Smooth muscle cell (in vitro differentiated cells): ENCODE measurements at regions not wholly inside any gene's neighbourhood (a gene's known extent, or its start where the extent isn't known, plus 50 kb on each side); places are given as distances from the start of the nearest gene placed in this dataset.

Experiments
- DNase-seq: peaks from one replicate; lab custom pipeline; 2025; ENCODE audit not compliant: unreplicated experiment; lab: John Stamatoyannopoulos, UW
- H2AFZ ChIP-seq: fragments of 200-600 bp; sonication (generic); 2 replicates; pipeline ENCODE4 v1.6.0; 2016; ENCODE audit warnings: antibody characterized with exemption, low read depth, mild to moderate bottlenecking
- H3F3A ChIP-seq: fragments of 200-600 bp; sonication (generic); 2 replicates; pipeline ENCODE4 v1.6.0; 2017; ENCODE audit warnings: antibody characterized with exemption, low read depth
- H3K27ac ChIP-seq: fragments of 200-600 bp; sonication (generic); 2 replicates; pipeline ENCODE4 v1.5.1; 2016; ENCODE audit warnings: low read depth, mild to moderate bottlenecking
- H3K27me3 ChIP-seq: fragments of 200-600 bp; sonication (generic); 2 replicates; pipeline ENCODE4 v1.6.1; 2016; ENCODE audit warnings: low read depth, mild to moderate bottlenecking
- H3K36me3 ChIP-seq: fragments of 200-600 bp; sonication (generic); 2 replicates; pipeline ENCODE4 v1.5.1; 2016; ENCODE audit warnings: low read depth
- H3K4me1 ChIP-seq: fragments of 200-600 bp; sonication (generic); 2 replicates; pipeline ENCODE4 v1.5.1; 2016; ENCODE audit warnings: low read depth
- H3K4me2 ChIP-seq: fragments of 200-600 bp; sonication (generic); 2 replicates; pipeline ENCODE4 v1.6.0; 2016; ENCODE audit warnings: mild to moderate bottlenecking
- H3K4me3 ChIP-seq: fragments of 200-600 bp; sonication (generic); 2 replicates; pipeline ENCODE4 v1.5.1; 2016; ENCODE audit warnings: mild to moderate bottlenecking
- H3K79me2 ChIP-seq: fragments of 200-600 bp; sonication (generic); 2 replicates; pipeline ENCODE4 v1.6.0; 2016; ENCODE audit warnings: low read depth, mild to moderate bottlenecking
- H3K9ac ChIP-seq: fragments of 200-600 bp; sonication (generic); 2 replicates; pipeline ENCODE4 v1.6.0; 2016; ENCODE audit warnings: low read depth
- H3K9me3 ChIP-seq: fragments of 200-600 bp; sonication (generic); replicated peaks from 2 replicates; pipeline ENCODE4 v1.5.1; 2016; ENCODE audit warnings: low read depth
- H4K20me1 ChIP-seq: fragments of 200-600 bp; sonication (generic); 2 replicates; pipeline ENCODE4 v1.6.0; 2016; ENCODE audit warnings: low read depth
- WGBS: methylation state at CpG from one replicate; pipeline ENCODE4 v1.1.7; 2016; ENCODE audit warnings: low lambda C conversion rate; 5-methylcytosine and 5-hydroxymethylcytosine counted together
- TF ChIP-seq, protein P1 (sequence below): fragments of 200-600 bp; sonication (generic); IDR thresholded peaks from 2 replicates; pipeline ENCODE4 v1.5.1; 2017; ENCODE audit warnings: borderline replicate concordance, mild to moderate bottlenecking, antibody characterized with exemption; ENCODE audit not compliant: insufficient read depth, poor library complexity, severe bottlenecking

DNA sequence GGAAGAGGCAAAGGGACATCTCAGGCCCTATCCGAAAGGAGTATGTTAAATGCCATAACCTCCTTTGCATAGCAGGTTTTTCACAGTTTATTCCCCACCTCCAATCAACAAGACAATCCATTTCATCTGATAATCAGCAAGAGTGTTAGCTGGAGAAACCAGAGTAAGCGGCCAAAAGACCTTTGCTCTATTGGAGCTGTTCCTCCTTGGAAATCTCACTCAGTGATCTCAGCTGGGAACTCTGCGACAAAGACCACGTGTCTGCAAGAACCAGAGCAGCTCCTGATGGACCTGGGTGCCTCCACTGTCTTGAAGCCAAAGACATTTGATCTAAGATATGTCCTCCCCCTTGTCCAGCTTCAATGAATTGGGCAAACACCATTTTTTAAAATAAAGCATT lies 241.0 kb downstream of the SEC61B start:
- no peaks in the 10 kb centered on the region for H3K79me2 ChIP-seq
- H4K20me1 ChIP-seq = no peaks in the 10 kb centered on the region
- no peak for DNase-seq
- no peak overlapping the region for H2AFZ ChIP-seq
- H3K4me1 ChIP-seq = no peaks in the 10 kb centered on the region
- no peaks in the 10 kb centered on the region for H3K27me3 ChIP-seq
- no peaks in the 10 kb centered on the region for H3K36me3 ChIP-seq
- no peak overlapping the region for H3K4me3 ChIP-seq
- 86% methylated on average over 4 of the region's 4 CpGs for WGBS
- H3F3A ChIP-seq = no peaks in the 10 kb centered on the region
- H3K9me3 ChIP-seq = no peaks in the 10 kb centered on the region
- H3K4me2 ChIP-seq = no peak overlapping the region
- no peak overlapping the region for H3K9ac ChIP-seq
- TF ChIP-seq, protein P1, sequence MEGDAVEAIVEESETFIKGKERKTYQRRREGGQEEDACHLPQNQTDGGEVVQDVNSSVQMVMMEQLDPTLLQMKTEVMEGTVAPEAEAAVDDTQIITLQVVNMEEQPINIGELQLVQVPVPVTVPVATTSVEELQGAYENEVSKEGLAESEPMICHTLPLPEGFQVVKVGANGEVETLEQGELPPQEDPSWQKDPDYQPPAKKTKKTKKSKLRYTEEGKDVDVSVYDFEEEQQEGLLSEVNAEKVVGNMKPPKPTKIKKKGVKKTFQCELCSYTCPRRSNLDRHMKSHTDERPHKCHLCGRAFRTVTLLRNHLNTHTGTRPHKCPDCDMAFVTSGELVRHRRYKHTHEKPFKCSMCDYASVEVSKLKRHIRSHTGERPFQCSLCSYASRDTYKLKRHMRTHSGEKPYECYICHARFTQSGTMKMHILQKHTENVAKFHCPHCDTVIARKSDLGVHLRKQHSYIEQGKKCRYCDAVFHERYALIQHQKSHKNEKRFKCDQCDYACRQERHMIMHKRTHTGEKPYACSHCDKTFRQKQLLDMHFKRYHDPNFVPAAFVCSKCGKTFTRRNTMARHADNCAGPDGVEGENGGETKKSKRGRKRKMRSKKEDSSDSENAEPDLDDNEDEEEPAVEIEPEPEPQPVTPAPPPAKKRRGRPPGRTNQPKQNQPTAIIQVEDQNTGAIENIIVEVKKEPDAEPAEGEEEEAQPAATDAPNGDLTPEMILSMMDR = no peak
- no peak overlapping the region for H3K27ac ChIP-seq

DNA sequence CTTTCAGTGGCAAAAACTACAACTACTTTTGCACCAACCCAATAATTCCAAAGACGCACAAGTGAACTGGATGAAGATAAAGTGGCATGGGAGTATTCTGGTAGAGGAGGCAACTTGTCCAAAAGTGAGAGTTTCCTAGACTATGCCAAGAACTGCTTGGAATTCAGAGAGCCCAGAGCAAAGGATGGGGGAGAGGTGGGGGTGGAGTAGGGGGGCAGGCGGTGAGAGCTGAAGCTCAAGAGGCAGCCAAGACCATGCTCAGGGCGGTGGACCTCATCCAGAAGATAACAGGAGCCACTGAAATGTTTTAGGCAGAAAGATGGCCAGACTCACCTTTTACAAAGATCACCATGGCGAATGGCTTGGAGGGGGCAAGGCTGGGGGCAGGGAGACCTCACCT lies 242.5 kb downstream of the SEC61B start:
- H3K9me3 ChIP-seq = no peaks in the 10 kb centered on the region
- H3K27ac ChIP-seq = no peak overlapping the region
- 95% methylated on average over 4 of the region's 4 CpGs for WGBS
- no peaks in the 10 kb centered on the region for H3K4me1 ChIP-seq
- H3K4me3 ChIP-seq = no peak overlapping the region
- no peak for DNase-seq
- H3K79me2 ChIP-seq = no peaks in the 10 kb centered on the region
- H2AFZ ChIP-seq = no peak overlapping the region
- no peaks in the 10 kb centered on the region for H3K36me3 ChIP-seq
- TF ChIP-seq, protein P1 = no peak
- H3F3A ChIP-seq = no peaks in the 10 kb centered on the region
- no peaks in the 10 kb centered on the region for H4K20me1 ChIP-seq
- H3K27me3 ChIP-seq = no peaks in the 10 kb centered on the region
- H3K4me2 ChIP-seq = no peak overlapping the region
- no peak overlapping the region for H3K9ac ChIP-seq

DNA sequence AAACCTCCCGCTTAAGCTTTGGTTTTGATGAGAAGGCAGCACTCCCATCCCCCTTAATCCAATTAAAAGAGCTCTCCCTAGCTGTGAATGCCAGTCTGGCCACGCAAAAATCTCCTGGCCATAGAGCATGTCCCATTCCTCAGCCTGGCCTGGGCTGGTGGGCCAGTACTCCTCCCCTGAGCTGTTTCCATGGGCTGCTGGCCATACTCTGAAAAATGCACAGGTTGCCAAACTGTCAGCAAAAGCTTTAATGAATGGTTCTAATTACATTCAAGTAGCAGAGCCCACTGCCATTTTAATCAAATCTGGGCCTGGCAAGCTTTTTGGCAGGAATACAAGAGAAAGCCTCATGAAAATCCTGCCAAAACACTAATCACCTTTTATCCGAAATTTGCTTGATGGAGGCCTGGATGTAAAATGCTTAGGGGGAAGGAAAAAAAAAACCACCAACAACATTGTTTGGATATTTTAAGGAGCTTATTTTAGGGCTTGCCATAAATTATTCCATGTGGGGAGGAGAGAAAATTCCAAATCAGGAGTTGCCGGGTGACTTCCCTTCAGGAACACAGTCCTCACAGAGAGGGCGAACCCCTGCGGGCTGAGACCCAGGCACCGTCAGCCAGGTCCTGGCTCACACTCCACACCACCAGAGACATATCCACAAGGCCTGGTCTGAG lies 243.3 kb downstream of the SEC61B start:
- H2AFZ ChIP-seq = no peak overlapping the region
- H3F3A ChIP-seq = no peaks in the 10 kb centered on the region
- no peak for DNase-seq
- H3K27ac ChIP-seq = no peak overlapping the region
- H3K79me2 ChIP-seq = no peaks in the 10 kb centered on the region
- no peaks in the 10 kb centered on the region for H4K20me1 ChIP-seq
- no peak overlapping the region for H3K9ac ChIP-seq
- no peak overlapping the region for H3K4me2 ChIP-seq
- H3K27me3 ChIP-seq = no peaks in the 10 kb centered on the region
- WGBS = 87% methylated on average over 7 of the region's 7 CpGs
- H3K4me1 ChIP-seq = no peaks in the 10 kb centered on the region
- no peaks in the 10 kb centered on the region for H3K9me3 ChIP-seq
- H3K36me3 ChIP-seq = no peaks in the 10 kb centered on the region
- no peak overlapping the region for H3K4me3 ChIP-seq
- TF ChIP-seq, protein P1 = no peak

DNA sequence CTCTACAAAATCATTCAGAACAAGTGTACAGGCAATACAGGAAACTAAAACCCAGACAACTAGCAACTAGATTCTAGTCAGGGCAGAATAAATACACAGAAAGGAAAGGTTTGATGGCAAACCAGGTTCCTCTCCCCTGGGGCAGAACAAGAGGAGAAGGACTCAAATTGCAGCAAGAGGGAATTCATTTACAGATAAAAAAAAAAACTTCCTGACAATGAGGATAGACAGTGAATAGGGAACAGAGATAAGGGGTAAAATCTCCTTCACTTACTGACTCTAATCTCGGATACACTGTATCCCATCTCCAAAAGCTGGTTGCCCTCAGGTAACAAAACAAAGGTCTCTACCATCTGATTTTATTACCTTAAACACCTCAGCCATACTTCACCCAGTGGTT lies 244.0 kb downstream of the SEC61B start:
- DNase-seq = no peak
- Histone ChIP-seq H3K27me3 (no peaks in the 10 kb centered on the region), H3K36me3 (no peaks in the 10 kb centered on the region), H3K4me1 (no peaks in the 10 kb centered on the region), H3K79me2 (no peaks in the 10 kb centered on the region), H3K4me2 (no peak overlapping the region), H4K20me1 (no peaks in the 10 kb centered on the region), H3F3A (no peaks in the 10 kb centered on the region), H2AFZ (no peak overlapping the region), H3K9ac (no peak overlapping the region), H3K9me3 (no peaks in the 10 kb centered on the region), H3K4me3 (no peak overlapping the region), H3K27ac (no peak overlapping the region)
- WGBS = 61% methylated on average over 1 of the region's 1 CpG
- TF ChIP-seq, protein P1 = no peak
